NCI-H2029 treated with DMSO at 0.1 percent for 48 hours (cell line): ENCODE measurements at regions not wholly inside any gene's neighbourhood (a gene's known extent, or its start where the extent isn't known, plus 50 kb on each side); places are given as distances from the start of the nearest gene placed in this dataset.
"Not testable (repeated sequence)": the region's sequence is repeated elsewhere in the genome, so short reads cannot be mapped to it uniquely, and the experiment has no call there.

Source experiments
- DNase-seq: peaks from one replicate; lab custom pipeline; 2025; lab: John Stamatoyannopoulos, UW

GRCh38 chr1:121003230-121003629, 113.7 kb downstream of the PPIAL4A start:
- not testable (repeated sequence) for DNase-seq

GRCh38 chr1:121006826-121007225, 117.3 kb downstream of the PPIAL4A start:
- DNase-seq = not testable (repeated sequence)

- not testable (repeated sequence) for DNase-seq
Measured at GRCh38 chr1:121007755-121008154, 118.2 kb downstream of the PPIAL4A start.

- DNase-seq = not testable (repeated sequence)
Measured at GRCh38 chr1:121008512-121009215, 119.1 kb downstream of the PPIAL4A start.

- not testable (repeated sequence) for DNase-seq
Measured at GRCh38 chr1:121009216-121010057, 119.9 kb downstream of the PPIAL4A start.

- DNase-seq = not testable (repeated sequence)
Measured at GRCh38 chr1:121010141-121010540, 120.6 kb downstream of the PPIAL4A start.

GRCh38 chr1:121013181-121013580, 123.6 kb downstream of the PPIAL4A start:
- not testable (repeated sequence) for DNase-seq

GRCh38 chr1:121016182-121017028, 126.8 kb downstream of the PPIAL4A start:
- not testable (repeated sequence) for DNase-seq

- DNase-seq = not testable (repeated sequence)
Measured at GRCh38 chr1:121019715-121020349, 130.3 kb downstream of the PPIAL4A start.

- peak; percentile 16 for DNase-seq
Measured at GRCh38 chr1:121020350-121021236, 131.0 kb downstream of the PPIAL4A start.

GRCh38 chr1:121021716-121022115, 132.1 kb downstream of the PPIAL4A start:
- not testable (repeated sequence) for DNase-seq

GRCh38 chr1:121032878-121033494, 143.4 kb downstream of the PPIAL4A start:
- not testable (repeated sequence) for DNase-seq

- DNase-seq = not testable (repeated sequence)
Measured at GRCh38 chr1:121036792-121037191, 147.2 kb downstream of the PPIAL4A start.

- not testable (repeated sequence) for DNase-seq
Measured at GRCh38 chr1:121040974-121041373, 143.2 kb downstream of the FAM72B start.

GRCh38 chr1:121041497-121041896, 142.6 kb downstream of the FAM72B start:
- DNase-seq = not testable (repeated sequence)

GRCh38 chr1:121042882-121043281, 141.3 kb downstream of the FAM72B start:
- DNase-seq = not testable (repeated sequence)

GRCh38 chr1:121048293-121048752, 135.8 kb downstream of the FAM72B start:
- DNase-seq = not testable (repeated sequence)

- DNase-seq = not testable (repeated sequence)
Measured at GRCh38 chr1:121048769-121049443, 135.2 kb downstream of the FAM72B start.

- not testable (repeated sequence) for DNase-seq
Measured at GRCh38 chr1:121050097-121050496, 134.0 kb downstream of the FAM72B start.
